Endothelial cell of umbilical vein (primary cell): ENCODE measurements at regions not wholly inside any gene's neighbourhood (a gene's known extent, or its start where the extent isn't known, plus 50 kb on each side); places are given as distances from the start of the nearest gene placed in this dataset.

Experiments used
- BruUV-seq: library from RNA; stranded (reverse); fragments of 400-500 nt; replicated peaks from 2 replicates; lab custom pipeline; 2021; lab: Mats Ljungman, UMichigan
- CTCF ChIA-PET: fragments of 300-600, 350-600 bp; sonication (Branson Sonifier 250); formaldehyde crosslinking; loops from one replicate; lab custom pipeline; 2021; ENCODE audit warnings: antibody characterized with exemption, inconsistent platforms; lab: Charles Lee
- POLR2A ChIA-PET: fragments of 300-600, 350-600 bp; sonication (Branson Sonifier 250); formaldehyde crosslinking; loops from one replicate; lab custom pipeline; 2021; ENCODE audit warnings: antibody characterized with exemption, inconsistent platforms; lab: Charles Lee
- DNase-seq: peaks from one replicate; pipeline ENCODE4 v3.0.0-alpha.2; 2011; ENCODE audit warnings: low read depth, low spot score
- FAIRE-seq: peaks from 2 replicates; lab custom pipeline; 2011; peaks lifted over from hg19 to GRCh38; lab: Jason Lieb, UNC
- H2AFZ ChIP-seq: 2 replicates; pipeline ENCODE4 v1.6.0; 2012; ENCODE audit warnings: low read depth, low read length, control low read depth, inconsistent platforms
- H3K27ac ChIP-seq: 2 replicates; pipeline ENCODE4 v1.5.1; 2011; ENCODE audit warnings: low read depth, mild to moderate bottlenecking, control low read depth, low read length, moderate library complexity; ENCODE audit not compliant: insufficient read depth
- H3K27me3 ChIP-seq, 2 experiments: 2 replicates each; pipeline versions ENCODE4 v1.6.0 to v1.6.1; 2011; ENCODE audit warnings: low read length in 2 of 2, mixed read lengths in 1 of 2; ENCODE audit not compliant: control insufficient read depth in 2 of 2, insufficient read depth in 2 of 2
- H3K36me3 ChIP-seq, 2 experiments: 2 replicates in 1 of 2; 3 replicates in 1 of 2; pipeline ENCODE4 v1.5.1; 2011; ENCODE audit warnings: low read length in 2 of 2, mild to moderate bottlenecking in 1 of 2, moderate library complexity in 1 of 2; ENCODE audit not compliant: control insufficient read depth in 2 of 2, insufficient read depth in 2 of 2; ENCODE audit errors: extremely low read depth in 1 of 2
- H3K4me1 ChIP-seq: 3 replicates; pipeline ENCODE4 v1.5.1; 2011; ENCODE audit warnings: mild to moderate bottlenecking, low read length; ENCODE audit not compliant: control insufficient read depth, insufficient read depth; ENCODE audit errors: extremely low read depth
- H3K4me2 ChIP-seq: 2 replicates; pipeline ENCODE4 v1.6.1; 2011; ENCODE audit warnings: low read length, control low read depth, mixed read lengths; ENCODE audit not compliant: insufficient read depth
- H3K4me3 ChIP-seq, 3 experiments: fragments of 200-600 bp in 1 of 3; sonication (generic), shearing (Covaris generic) in 1 of 3; replicated peaks in 1 of 3; 2 replicates each; pipeline ENCODE4 v1.5.1; 2011 to 2016; ENCODE audit warnings: control low read depth in 3 of 3, low read length in 3 of 3, mild to moderate bottlenecking in 2 of 3, inconsistent platforms in 1 of 3, low read depth in 1 of 3, moderate library complexity in 1 of 3; ENCODE audit not compliant: insufficient read depth in 1 of 3
- H3K79me2 ChIP-seq: 2 replicates; pipeline ENCODE4 v1.6.0; 2012; ENCODE audit warnings: low read length, inconsistent platforms; ENCODE audit not compliant: control insufficient read depth, insufficient read depth
- H3K9ac ChIP-seq: replicated peaks from 2 replicates; pipeline ENCODE3; 2011; ENCODE audit warnings: low read length, control low read depth; ENCODE audit not compliant: insufficient read depth; ENCODE audit errors: extremely low read depth
- H3K9me1 ChIP-seq: replicated peaks from 3 replicates; pipeline ENCODE4 v1.6.0; 2011; ENCODE audit warnings: mild to moderate bottlenecking, low read length; ENCODE audit not compliant: control insufficient read depth, insufficient read depth; ENCODE audit errors: extremely low read depth
- H3K9me3 ChIP-seq: replicated peaks from 2 replicates; pipeline ENCODE4 v1.5.1; 2012; ENCODE audit warnings: low read length, inconsistent platforms; ENCODE audit not compliant: control insufficient read depth, insufficient read depth
- H4K20me1 ChIP-seq: replicated peaks from 2 replicates; pipeline ENCODE3; 2011; ENCODE audit warnings: mild to moderate bottlenecking, low read length; ENCODE audit not compliant: control insufficient read depth, insufficient read depth; ENCODE audit errors: extremely low read depth
- CTCF ChIP-seq, 2 donors: IDR thresholded peaks; 1 replicate in 1 of 2; 2 replicates in 1 of 2; pipeline ENCODE4 v1.5.1; 2011; ENCODE audit warnings: low read length in 2 of 2, mild to moderate bottlenecking in 2 of 2, moderate library complexity in 2 of 2, control low read depth in 1 of 2, inconsistent platforms in 1 of 2, low read depth in 1 of 2; ENCODE audit not compliant: insufficient read depth in 1 of 2; ENCODE audit errors: extremely low read depth in 1 of 2
- EZH2 ChIP-seq: IDR thresholded peaks from 2 replicates; pipeline ENCODE4 v1.6.1; 2012; ENCODE audit warnings: borderline replicate concordance, low read depth, mild to moderate bottlenecking, moderate library complexity, low read length, inconsistent platforms; ENCODE audit not compliant: severe bottlenecking
- FOS ChIP-seq: IDR thresholded peaks from 2 replicates; pipeline ENCODE4 v1.6.1; 2011; ENCODE audit warnings: mild to moderate bottlenecking, low read length, moderate library complexity, borderline replicate concordance; ENCODE audit not compliant: insufficient read depth
- GATA2 ChIP-seq: IDR thresholded peaks from 2 replicates; pipeline ENCODE4 v1.7.0; 2011; ENCODE audit warnings: low read depth, mild to moderate bottlenecking, moderate library complexity, mixed read lengths, low read length; ENCODE audit not compliant: insufficient read length, insufficient read depth
- JUN ChIP-seq: IDR thresholded peaks from 2 replicates; pipeline ENCODE4 v1.6.1; 2011; ENCODE audit warnings: borderline replicate concordance, low read depth; ENCODE audit not compliant: insufficient read length, insufficient read depth
- MYC ChIP-seq: IDR thresholded peaks from one replicate; pipeline ENCODE4 v1.6.1; 2011; ENCODE audit warnings: mild to moderate bottlenecking, low read depth, low read length
- POLR2A ChIP-seq: IDR thresholded peaks from 2 replicates; pipeline ENCODE4 v1.6.1; 2012; ENCODE audit warnings: low read depth, mild to moderate bottlenecking, control low read depth, low read length
- POLR2AphosphoS5 ChIP-seq: IDR thresholded peaks from 2 replicates; pipeline ENCODE4 v1.6.1; 2012; ENCODE audit warnings: low read depth, mild to moderate bottlenecking, control low read depth, low read length, moderate library complexity; ENCODE audit not compliant: insufficient read depth
- dilution Hi-C: fragments of 300-500 bp; cut with MboI; formaldehyde crosslinking; loops from one replicate; pipeline ENCODE4 v1.15.0; 2019; ENCODE audit warnings: low sequenced_read_pairs; ENCODE audit not compliant: extremely low pct_ligation_motif_present
- intact Hi-C: fragments of 100-400 bp; cut with micrococcal nuclease; formaldehyde crosslinking; loops from one replicate; pipeline ENCODE4 v1.10.0; 2022
- TF ChIP-seq, protein P1 (sequence below): IDR thresholded peaks from 2 replicates; pipeline ENCODE4 v1.6.1; 2011; ENCODE audit not compliant: insufficient read depth, insufficient read length

DNA sequence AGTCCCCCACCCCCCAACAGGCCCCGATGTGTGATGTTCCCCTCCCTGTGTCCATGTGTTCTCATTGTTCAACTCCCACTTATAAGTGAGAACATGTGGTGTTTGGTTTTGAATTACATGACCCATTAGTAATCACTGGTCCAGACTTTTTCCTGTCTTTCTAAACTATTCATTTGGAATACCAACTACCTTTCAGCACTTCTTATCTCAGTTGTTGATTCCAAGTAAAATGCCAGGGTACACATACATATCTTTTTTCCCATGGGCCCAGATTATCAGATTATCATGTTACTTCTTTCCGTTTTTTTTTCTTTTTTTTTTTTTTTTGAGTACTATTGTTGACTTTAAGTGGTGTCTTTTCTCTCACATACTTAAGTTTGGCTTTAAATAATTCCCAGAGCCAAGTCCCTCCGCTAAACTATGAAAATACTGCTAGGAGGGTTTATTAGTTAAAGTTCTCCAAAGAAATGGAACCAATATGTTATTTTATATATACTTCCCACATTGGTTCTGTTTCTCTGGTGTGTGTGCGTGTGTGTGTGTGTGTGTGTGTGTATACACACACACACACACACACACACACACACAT lies 389.3 kb downstream of the IRS1 start:
- H3K9me3 ChIP-seq, result no peaks in the 10 kb centered on the region
- FAIRE-seq (no peak), DNase-seq (no peak)
- no peaks in the 10 kb centered on the region for H3K36me3 ChIP-seq
- no peaks in the 10 kb centered on the region for H3K79me2 ChIP-seq
- no TSS peak for BruUV-seq
- no peaks in the 10 kb centered on the region for H4K20me1 ChIP-seq
- H3K9ac ChIP-seq, result no peak overlapping the region
- dilution Hi-C loops, result no loop called here
- H3K27ac ChIP-seq, result no peak overlapping the region
- POLR2A ChIA-PET, result no interaction called here
- H3K27me3 ChIP-seq, result no peaks in the 10 kb centered on the region
- intact Hi-C loops, result no loop called here
- H3K4me3 ChIP-seq, result no peak overlapping the region
- no peaks in the 10 kb centered on the region for H3K9me1 ChIP-seq
- H3K4me1 ChIP-seq, result no peaks in the 10 kb centered on the region
- H3K4me2 ChIP-seq, result no peak overlapping the region
- TF ChIP-seq JUN, result no peak
- no peak for TF ChIP-seq POLR2A
- no peak for TF ChIP-seq MYC
- TF ChIP-seq POLR2AphosphoS5, result no peak
- TF ChIP-seq CTCF (IDR thresholded peaks at IDR 0.05; ENCODE audit: extremely low read depth in 1 of 2, insufficient read depth in 1 of 2, low read depth in 1 of 2, low read length in 2 of 2), result no peak
- no peak for TF ChIP-seq FOS
- TF ChIP-seq, protein P1, sequence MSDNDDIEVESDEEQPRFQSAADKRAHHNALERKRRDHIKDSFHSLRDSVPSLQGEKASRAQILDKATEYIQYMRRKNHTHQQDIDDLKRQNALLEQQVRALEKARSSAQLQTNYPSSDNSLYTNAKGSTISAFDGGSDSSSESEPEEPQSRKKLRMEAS, result no peak
- TF ChIP-seq EZH2, result no peak
- no peak for TF ChIP-seq GATA2
- H2AFZ ChIP-seq, result no peak overlapping the region
- CTCF ChIA-PET, result no interaction called here
